Mammary epithelial cell (primary cell): ENCODE measurements at regions not wholly inside any gene's neighbourhood (a gene's known extent, or its start where the extent isn't known, plus 50 kb on each side); places are given as distances from the start of the nearest gene placed in this dataset.

Experiments
- EZH2 ChIP-seq: IDR thresholded peaks from 2 replicates; pipeline ENCODE4 v1.6.1; 2012; ENCODE audit warnings: low read length, inconsistent platforms, borderline replicate concordance
- TF ChIP-seq, protein P1 (sequence below), 2 donors: IDR thresholded peaks in 1 of 2; conservative IDR thresholded peaks in 1 of 2; 2 replicates each; pipeline ENCODE4 v1.5.1; 2011 to 2012; ENCODE audit warnings: inconsistent platforms in 2 of 2, low read length in 2 of 2, mild to moderate bottlenecking in 2 of 2, control low read depth in 1 of 2, low read depth in 1 of 2; ENCODE audit not compliant: insufficient read depth in 1 of 2; ENCODE audit errors: extremely low read depth in 1 of 2

- TF ChIP-seq, protein P1, sequence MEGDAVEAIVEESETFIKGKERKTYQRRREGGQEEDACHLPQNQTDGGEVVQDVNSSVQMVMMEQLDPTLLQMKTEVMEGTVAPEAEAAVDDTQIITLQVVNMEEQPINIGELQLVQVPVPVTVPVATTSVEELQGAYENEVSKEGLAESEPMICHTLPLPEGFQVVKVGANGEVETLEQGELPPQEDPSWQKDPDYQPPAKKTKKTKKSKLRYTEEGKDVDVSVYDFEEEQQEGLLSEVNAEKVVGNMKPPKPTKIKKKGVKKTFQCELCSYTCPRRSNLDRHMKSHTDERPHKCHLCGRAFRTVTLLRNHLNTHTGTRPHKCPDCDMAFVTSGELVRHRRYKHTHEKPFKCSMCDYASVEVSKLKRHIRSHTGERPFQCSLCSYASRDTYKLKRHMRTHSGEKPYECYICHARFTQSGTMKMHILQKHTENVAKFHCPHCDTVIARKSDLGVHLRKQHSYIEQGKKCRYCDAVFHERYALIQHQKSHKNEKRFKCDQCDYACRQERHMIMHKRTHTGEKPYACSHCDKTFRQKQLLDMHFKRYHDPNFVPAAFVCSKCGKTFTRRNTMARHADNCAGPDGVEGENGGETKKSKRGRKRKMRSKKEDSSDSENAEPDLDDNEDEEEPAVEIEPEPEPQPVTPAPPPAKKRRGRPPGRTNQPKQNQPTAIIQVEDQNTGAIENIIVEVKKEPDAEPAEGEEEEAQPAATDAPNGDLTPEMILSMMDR (conservative IDR thresholded peaks at IDR 0.05 in 1 of 2, IDR thresholded peaks at IDR 0.05 in 1 of 2; ENCODE audit: extremely low read depth in 1 of 2, insufficient read depth in 1 of 2, low read depth in 1 of 2, low read length in 2 of 2), result no peak
- TF ChIP-seq EZH2, result no peak
These were observed 188.1 kb upstream of the BCOR start for GRCh38 chrX:40285876-40286275.
